ENCODE measurements at regions not wholly inside any gene's neighbourhood (a gene's known extent, or its start where the extent isn't known, plus 50 kb on each side); places are given as distances from the start of the nearest gene placed in this dataset.

DNA sequence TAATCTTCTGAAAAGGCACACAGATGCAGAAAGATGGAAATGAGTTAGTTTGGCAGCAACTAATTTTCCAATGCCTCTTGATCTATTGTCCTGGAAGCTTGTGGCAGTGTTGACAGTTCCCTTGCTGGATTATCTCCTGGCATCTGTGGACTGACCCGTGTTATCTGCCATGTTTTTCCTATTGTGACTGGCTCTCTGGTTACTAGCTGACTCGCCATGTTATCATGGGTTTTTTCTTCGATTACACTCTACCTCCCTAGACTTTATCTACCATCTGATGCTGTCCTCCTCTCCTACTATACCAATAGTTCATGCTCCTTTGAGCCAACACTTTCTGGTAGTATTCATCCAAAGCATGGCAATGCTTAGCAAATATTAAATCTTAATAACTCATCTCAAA is 63.3 kb upstream of the FLRT2 start:
- TF ChIP-seq, protein P1, sequence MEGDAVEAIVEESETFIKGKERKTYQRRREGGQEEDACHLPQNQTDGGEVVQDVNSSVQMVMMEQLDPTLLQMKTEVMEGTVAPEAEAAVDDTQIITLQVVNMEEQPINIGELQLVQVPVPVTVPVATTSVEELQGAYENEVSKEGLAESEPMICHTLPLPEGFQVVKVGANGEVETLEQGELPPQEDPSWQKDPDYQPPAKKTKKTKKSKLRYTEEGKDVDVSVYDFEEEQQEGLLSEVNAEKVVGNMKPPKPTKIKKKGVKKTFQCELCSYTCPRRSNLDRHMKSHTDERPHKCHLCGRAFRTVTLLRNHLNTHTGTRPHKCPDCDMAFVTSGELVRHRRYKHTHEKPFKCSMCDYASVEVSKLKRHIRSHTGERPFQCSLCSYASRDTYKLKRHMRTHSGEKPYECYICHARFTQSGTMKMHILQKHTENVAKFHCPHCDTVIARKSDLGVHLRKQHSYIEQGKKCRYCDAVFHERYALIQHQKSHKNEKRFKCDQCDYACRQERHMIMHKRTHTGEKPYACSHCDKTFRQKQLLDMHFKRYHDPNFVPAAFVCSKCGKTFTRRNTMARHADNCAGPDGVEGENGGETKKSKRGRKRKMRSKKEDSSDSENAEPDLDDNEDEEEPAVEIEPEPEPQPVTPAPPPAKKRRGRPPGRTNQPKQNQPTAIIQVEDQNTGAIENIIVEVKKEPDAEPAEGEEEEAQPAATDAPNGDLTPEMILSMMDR (IDR thresholded peaks at IDR 0.05; ENCODE audit: poor library complexity), result no peak
- TF ChIP-seq EZH2 (IDR thresholded peaks at IDR 0.05; ENCODE audit: borderline replicate concordance), result no peak
